ENCODE measurements at regions not wholly inside any gene's neighbourhood (a gene's known extent, or its start where the extent isn't known, plus 50 kb on each side); places are given as distances from the start of the nearest gene placed in this dataset.

GRCh38 chr11:110830747-110831146, 118.5 kb upstream of the ARHGAP20 start:
- TF ChIP-seq RAD21 (IDR thresholded peaks at IDR 0.05; ENCODE audit: low read depth) (no peak), YY1 (IDR thresholded peaks at IDR 0.05; ENCODE audit: low read depth) (no peak), EP300 (IDR thresholded peaks at IDR 0.05; ENCODE audit: borderline replicate concordance) (no peak), MAX (IDR thresholded peaks at IDR 0.05) (no peak), TAF1 (IDR thresholded peaks at IDR 0.05; ENCODE audit: low read depth) (no peak), TCF12 (IDR thresholded peaks at IDR 0.05; ENCODE audit: low read depth) (no peak), CREB1 (IDR thresholded peaks at IDR 0.05; ENCODE audit: low read depth) (no peak), TEAD4 (IDR thresholded peaks at IDR 0.05) (no peak), REST (IDR thresholded peaks at IDR 0.05; ENCODE audit: low read depth) (no peak), FOXM1 (IDR thresholded peaks at IDR 0.05; ENCODE audit: borderline replicate concordance, low read depth) (no peak), USF1 (IDR thresholded peaks at IDR 0.05) (no peak), CEBPB (IDR thresholded peaks at IDR 0.05) (no peak)

All from Ishikawa (cell line).